Gastrocnemius medialis (tissue), 4 donors: ENCODE measurements at regions not wholly inside any gene's neighbourhood (a gene's known extent, or its start where the extent isn't known, plus 50 kb on each side); places are given as distances from the start of the nearest gene placed in this dataset.

Experiments used
- POLR2A ChIP-seq, 2 donors: fragments of 450-650 bp; IDR thresholded peaks; one replicate each; pipeline ENCODE4 v1.6.1; 2017; ENCODE audit warnings: antibody characterized with exemption in 2 of 2, mild to moderate bottlenecking in 2 of 2, moderate library complexity in 2 of 2
- TF ChIP-seq, protein P1 (sequence below), 5 experiments: fragments of 450-650 bp in 3 of 5; fragments of 200-600 bp in 2 of 5; sonication (generic) in 2 of 5; IDR thresholded peaks in 4 of 5; conservative IDR thresholded peaks in 1 of 5; 1 replicate in 4 of 5; 2 replicates in 1 of 5; pipeline ENCODE4 v1.5.1; 2016 to 2019; ENCODE audit warnings: antibody characterized with exemption in 5 of 5, mild to moderate bottlenecking in 3 of 5, moderate library complexity in 3 of 5

DNA sequence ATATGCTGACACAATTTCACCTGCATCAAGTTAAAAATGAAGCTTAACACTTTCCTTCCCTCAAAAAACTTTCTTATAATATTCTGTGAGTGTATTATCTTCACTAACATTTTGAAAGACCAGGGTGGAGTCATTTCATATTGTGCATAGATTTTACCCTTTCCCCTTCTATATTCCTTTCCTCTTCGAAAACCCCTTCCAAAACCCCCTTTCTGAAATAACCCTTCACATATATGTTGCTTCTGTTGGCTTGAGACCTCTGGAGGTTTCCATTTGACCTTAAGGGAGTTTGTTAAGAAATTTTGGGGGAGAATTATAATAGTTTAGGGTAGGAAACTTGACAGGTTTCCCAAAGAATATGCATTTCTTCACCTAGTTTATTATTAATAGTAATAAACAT is 489.6 kb upstream of the MIR17HG start:
- TF ChIP-seq, protein P1, sequence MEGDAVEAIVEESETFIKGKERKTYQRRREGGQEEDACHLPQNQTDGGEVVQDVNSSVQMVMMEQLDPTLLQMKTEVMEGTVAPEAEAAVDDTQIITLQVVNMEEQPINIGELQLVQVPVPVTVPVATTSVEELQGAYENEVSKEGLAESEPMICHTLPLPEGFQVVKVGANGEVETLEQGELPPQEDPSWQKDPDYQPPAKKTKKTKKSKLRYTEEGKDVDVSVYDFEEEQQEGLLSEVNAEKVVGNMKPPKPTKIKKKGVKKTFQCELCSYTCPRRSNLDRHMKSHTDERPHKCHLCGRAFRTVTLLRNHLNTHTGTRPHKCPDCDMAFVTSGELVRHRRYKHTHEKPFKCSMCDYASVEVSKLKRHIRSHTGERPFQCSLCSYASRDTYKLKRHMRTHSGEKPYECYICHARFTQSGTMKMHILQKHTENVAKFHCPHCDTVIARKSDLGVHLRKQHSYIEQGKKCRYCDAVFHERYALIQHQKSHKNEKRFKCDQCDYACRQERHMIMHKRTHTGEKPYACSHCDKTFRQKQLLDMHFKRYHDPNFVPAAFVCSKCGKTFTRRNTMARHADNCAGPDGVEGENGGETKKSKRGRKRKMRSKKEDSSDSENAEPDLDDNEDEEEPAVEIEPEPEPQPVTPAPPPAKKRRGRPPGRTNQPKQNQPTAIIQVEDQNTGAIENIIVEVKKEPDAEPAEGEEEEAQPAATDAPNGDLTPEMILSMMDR (IDR thresholded peaks at IDR 0.05 in 4 of 5, conservative IDR thresholded peaks at IDR 0.05 in 1 of 5), result no peak
- no peak for TF ChIP-seq POLR2A (IDR thresholded peaks at IDR 0.05)
